Hematopoietic multipotent progenitor cell treated with erythropoietin and hydrocortisone succinate and interleukin-3 and kit ligand, for 17 days (in vitro differentiated cells): ENCODE measurements at regions not wholly inside any gene's neighbourhood (a gene's known extent, or its start where the extent isn't known, plus 50 kb on each side); places are given as distances from the start of the nearest gene placed in this dataset.
A peak's percentile ranks its signal among the peaks of the same experiment; 100 is the strongest.

Experiments
- DNase-seq: peaks from one replicate; pipeline ENCODE4 v3.0.0-alpha.2; 2015; ENCODE audit warnings: low spot score

DNA sequence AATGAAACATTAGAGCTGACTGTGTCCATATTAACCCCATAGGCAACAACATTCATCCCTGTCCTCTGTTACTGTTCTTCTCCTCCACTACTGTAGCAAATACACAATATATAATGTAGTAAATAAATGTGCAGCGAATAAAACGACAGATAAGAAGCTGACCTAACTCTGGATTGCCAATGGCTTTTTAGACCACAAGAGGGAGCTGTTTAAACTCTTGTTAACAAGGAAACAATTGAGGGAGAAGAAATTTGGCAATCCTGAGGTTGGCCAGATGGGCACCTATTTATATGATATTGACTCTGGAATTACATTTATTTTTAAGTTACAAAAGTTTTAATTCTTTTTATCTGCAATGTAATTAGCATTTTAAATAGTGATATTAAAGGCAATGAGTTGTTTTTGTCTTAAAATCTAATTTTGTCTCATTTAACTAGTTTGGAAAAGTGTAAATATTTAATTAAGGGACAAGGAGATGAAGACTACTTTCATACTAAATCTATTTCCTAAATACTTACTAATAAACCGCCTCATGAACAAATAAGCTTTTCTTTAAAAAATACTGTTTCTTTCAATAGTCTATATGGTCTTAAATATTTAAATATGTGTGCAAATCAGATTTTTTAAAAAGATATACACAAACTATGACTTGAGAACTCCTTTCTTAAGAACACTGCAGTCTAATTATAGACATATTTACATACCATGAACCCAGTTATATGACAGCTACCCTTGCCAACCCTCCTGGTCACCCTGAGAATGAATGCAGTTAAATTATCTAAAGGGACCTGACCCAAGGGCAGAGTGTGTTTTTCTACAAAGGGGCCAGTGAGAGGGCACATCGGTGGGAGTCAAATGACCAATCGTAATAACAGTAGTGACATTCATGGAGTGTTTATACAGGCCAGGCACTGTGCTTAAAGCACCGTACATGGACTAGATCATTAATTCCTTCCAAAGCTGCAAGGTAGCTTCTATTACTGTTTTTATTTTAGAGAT lies 52.9 kb upstream of the HPF1 start:
- peak; percentile 82 for DNase-seq

DNA sequence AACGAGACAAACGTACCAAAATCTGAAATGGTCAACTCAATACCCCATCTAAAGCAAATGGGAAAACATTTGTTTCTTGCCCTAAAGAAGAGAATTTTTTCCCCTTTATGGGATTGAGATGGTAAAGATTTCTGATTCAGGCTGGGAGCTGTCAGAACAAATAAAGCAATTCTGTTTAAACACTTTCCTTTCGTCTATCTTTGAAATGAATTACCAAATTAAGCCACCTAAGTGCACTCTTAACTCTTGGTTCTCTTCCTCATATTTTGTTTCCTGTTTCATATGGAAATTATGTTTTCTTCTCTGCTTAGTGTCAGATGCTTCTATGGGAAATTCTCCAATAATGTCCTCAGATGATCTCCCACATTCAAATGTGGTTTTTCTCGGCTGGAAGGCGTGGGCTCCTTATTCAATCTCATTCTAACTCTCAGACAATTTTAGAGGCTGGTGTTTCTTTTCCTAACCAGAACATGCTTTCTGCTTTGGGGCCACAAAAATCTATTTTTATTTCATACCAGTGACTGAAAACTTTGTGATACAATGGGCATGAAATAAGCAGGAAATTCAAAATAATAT lies 50.3 kb upstream of the HPF1 start:
- no peak for DNase-seq
